ENCODE measurements at regions not wholly inside any gene's neighbourhood (a gene's known extent, or its start where the extent isn't known, plus 50 kb on each side); places are given as distances from the start of the nearest gene placed in this dataset.
"Not testable (repeated sequence)": the region's sequence is repeated elsewhere in the genome, so short reads cannot be mapped to it uniquely, and the experiment has no call there.

GRCh38 chr14:28949503-28949902, 182.9 kb downstream of the FOXG1 start:
- DNase-seq, result no peak

GRCh38 chr14:28952161-28952560, 185.6 kb downstream of the FOXG1 start:
- DNase-seq, result no peak

GRCh38 chr14:28952666-28953065, 186.1 kb downstream of the FOXG1 start:
- DNase-seq, result no peak

GRCh38 chr14:28953973-28954372, 187.4 kb downstream of the FOXG1 start:
- DNase-seq, result no peak

- no peak for DNase-seq
Measured at GRCh38 chr14:28966416-28967233, 200.0 kb downstream of the FOXG1 start.

- DNase-seq, result no peak
Measured at GRCh38 chr14:28975084-28975483, 208.5 kb downstream of the FOXG1 start.

GRCh38 chr14:28982228-28982627, 215.6 kb downstream of the FOXG1 start:
- DNase-seq, result no peak

GRCh38 chr14:28983279-28983678, 216.7 kb downstream of the FOXG1 start:
- DNase-seq, result no peak

GRCh38 chr14:28987516-28987915, 220.9 kb downstream of the FOXG1 start:
- no peak for DNase-seq

GRCh38 chr14:28997196-28997595, 230.6 kb downstream of the FOXG1 start:
- not testable (repeated sequence) for DNase-seq

GRCh38 chr14:28999656-29000055, 233.1 kb downstream of the FOXG1 start:
- no peak for DNase-seq

GRCh38 chr14:29005647-29006046, 239.1 kb downstream of the FOXG1 start:
- DNase-seq, result no peak

- DNase-seq, result no peak
Measured at GRCh38 chr14:29007990-29008389, 241.4 kb downstream of the FOXG1 start.

GRCh38 chr14:29016050-29016900, 249.7 kb downstream of the FOXG1 start:
- DNase-seq, result peak; percentile 65

- not testable (repeated sequence) for DNase-seq
Measured at GRCh38 chr14:29023505-29023904, 256.9 kb downstream of the FOXG1 start.

GRCh38 chr14:29027441-29027840, 260.9 kb downstream of the FOXG1 start:
- not testable (repeated sequence) for DNase-seq

GRCh38 chr14:29027941-29028705, 261.5 kb downstream of the FOXG1 start:
- not testable (repeated sequence) for DNase-seq

- DNase-seq, result no peak
Measured at GRCh38 chr14:29028973-29029582, 262.5 kb downstream of the FOXG1 start.

GRCh38 chr14:29030121-29030520, 263.5 kb downstream of the FOXG1 start:
- DNase-seq, result no peak

GRCh38 chr14:29030970-29031369, 264.4 kb downstream of the FOXG1 start:
- DNase-seq, result no peak

- DNase-seq, result no peak
Measured at GRCh38 chr14:29035134-29035533, 268.5 kb downstream of the FOXG1 start.

GRCh38 chr14:29037411-29037810, 270.8 kb downstream of the FOXG1 start:
- DNase-seq, result no peak

GRCh38 chr14:29039171-29039570, 272.6 kb downstream of the FOXG1 start:
- DNase-seq, result no peak

Measured in NCI-H524 treated with DMSO at 0.1 percent for 48 hours (cell line).